ENCODE measurements at regions not wholly inside any gene's neighbourhood (a gene's known extent, or its start where the extent isn't known, plus 50 kb on each side); places are given as distances from the start of the nearest gene placed in this dataset.

DNA sequence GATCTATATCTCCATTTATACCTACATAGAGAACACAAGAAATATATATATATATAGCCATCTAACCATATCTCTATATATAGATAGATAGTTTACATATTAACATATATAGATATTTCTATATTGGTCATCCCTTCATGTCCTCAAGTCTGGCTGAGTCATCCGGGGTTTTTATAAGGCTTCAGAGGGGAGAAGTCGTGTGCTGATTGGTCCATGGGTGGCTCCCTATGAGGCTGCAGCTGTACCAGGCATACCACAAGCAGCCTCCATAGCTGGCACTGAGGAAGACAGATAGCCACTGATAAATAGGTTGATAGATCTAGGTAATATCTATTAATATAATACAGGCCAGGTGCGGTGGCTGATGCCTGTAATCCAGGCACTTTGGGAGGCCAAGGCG lies 618.3 kb upstream of the SETBP1 start:
- no peaks in the 10 kb centered on the region for H3K4me1 ChIP-seq
- in situ Hi-C loops (cut with MboI; ENCODE audit: low sequenced_read_pairs in 4 of 4) (no loop called here), intact Hi-C loops (cut with DNase I; ENCODE audit: low total_unique reads) (no loop called here)
- no peak overlapping the region for H3K27ac ChIP-seq
- DNase-seq (no peak), ATAC-seq (no peak)
- no peak for TF ChIP-seq POLR2A (IDR thresholded peaks at IDR 0.05)
- TF ChIP-seq, protein P1, sequence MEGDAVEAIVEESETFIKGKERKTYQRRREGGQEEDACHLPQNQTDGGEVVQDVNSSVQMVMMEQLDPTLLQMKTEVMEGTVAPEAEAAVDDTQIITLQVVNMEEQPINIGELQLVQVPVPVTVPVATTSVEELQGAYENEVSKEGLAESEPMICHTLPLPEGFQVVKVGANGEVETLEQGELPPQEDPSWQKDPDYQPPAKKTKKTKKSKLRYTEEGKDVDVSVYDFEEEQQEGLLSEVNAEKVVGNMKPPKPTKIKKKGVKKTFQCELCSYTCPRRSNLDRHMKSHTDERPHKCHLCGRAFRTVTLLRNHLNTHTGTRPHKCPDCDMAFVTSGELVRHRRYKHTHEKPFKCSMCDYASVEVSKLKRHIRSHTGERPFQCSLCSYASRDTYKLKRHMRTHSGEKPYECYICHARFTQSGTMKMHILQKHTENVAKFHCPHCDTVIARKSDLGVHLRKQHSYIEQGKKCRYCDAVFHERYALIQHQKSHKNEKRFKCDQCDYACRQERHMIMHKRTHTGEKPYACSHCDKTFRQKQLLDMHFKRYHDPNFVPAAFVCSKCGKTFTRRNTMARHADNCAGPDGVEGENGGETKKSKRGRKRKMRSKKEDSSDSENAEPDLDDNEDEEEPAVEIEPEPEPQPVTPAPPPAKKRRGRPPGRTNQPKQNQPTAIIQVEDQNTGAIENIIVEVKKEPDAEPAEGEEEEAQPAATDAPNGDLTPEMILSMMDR (IDR thresholded peaks at IDR 0.05 in 4 of 5, conservative IDR thresholded peaks at IDR 0.05 in 1 of 5): no peak
- H3K4me3 ChIP-seq: no peak overlapping the region
- H3K36me3 ChIP-seq: no peaks in the 10 kb centered on the region
- no peaks in the 10 kb centered on the region for H3K9me3 ChIP-seq
- H3K27me3 ChIP-seq: no peaks in the 10 kb centered on the region

DNA sequence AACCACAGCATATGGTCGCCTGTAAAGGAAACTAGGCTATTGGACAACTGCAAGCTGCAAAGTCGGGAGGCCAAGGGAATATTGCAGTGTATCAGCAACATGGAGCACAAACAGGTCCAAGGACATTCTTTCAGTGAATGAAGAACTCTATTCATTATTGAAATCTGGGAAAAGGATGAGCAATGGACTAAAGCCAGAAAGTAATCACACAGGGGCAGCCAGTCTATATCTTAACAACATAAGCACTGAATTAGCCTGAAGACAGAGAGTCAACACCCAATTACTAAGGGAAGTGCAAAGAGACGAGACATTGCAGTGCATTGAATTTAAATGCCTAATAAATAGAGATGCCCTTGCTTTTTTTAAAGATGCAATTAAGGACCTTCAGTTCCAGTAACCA lies 615.5 kb upstream of the SETBP1 start:
- no peaks in the 10 kb centered on the region for H3K27me3 ChIP-seq
- no peak overlapping the region for H3K4me3 ChIP-seq
- no peaks in the 10 kb centered on the region for H3K36me3 ChIP-seq
- DNase-seq: no peak
- no peaks in the 10 kb centered on the region for H3K9me3 ChIP-seq
- H3K4me1 ChIP-seq: no peaks in the 10 kb centered on the region
- intact Hi-C loops (cut with DNase I; ENCODE audit: low total_unique reads) (no loop called here), in situ Hi-C loops (cut with MboI; ENCODE audit: low sequenced_read_pairs in 4 of 4) (no loop called here)
- no peak for ATAC-seq
- TF ChIP-seq POLR2A (IDR thresholded peaks at IDR 0.05): no peak
- TF ChIP-seq, protein P1 (IDR thresholded peaks at IDR 0.05 in 4 of 5, conservative IDR thresholded peaks at IDR 0.05 in 1 of 5): no peak
- H3K27ac ChIP-seq: no peak overlapping the region

DNA sequence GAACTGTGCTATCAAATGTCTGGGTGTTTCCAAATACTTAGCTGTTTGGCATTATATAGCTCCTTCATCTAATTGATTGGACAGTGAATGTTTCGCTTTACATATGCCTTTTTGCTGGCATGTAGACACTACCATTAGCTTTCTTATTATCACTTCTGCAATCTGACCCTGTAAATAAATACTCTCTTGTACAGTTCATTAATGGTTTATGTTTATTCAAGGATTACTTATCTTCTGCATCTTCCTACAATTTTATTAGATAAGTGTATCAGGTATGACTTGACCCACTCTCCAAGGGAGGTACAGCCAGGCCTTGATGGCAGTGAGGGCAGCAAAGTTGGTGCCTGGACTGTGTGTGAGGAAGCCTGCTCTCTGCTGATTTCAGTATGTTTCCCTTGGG lies 614.1 kb upstream of the SETBP1 start:
- Histone ChIP-seq H3K36me3 (no peaks in the 10 kb centered on the region), H3K27ac (no peak overlapping the region), H3K4me1 (no peaks in the 10 kb centered on the region), H3K4me3 (no peak overlapping the region), H3K9me3 (no peaks in the 10 kb centered on the region), H3K27me3 (no peaks in the 10 kb centered on the region)
- intact Hi-C loops (cut with DNase I; ENCODE audit: low total_unique reads): no loop called here
- TF ChIP-seq POLR2A (IDR thresholded peaks at IDR 0.05): no peak
- TF ChIP-seq, protein P1 (IDR thresholded peaks at IDR 0.05 in 4 of 5, conservative IDR thresholded peaks at IDR 0.05 in 1 of 5): no peak
- in situ Hi-C loops (cut with MboI; ENCODE audit: low sequenced_read_pairs in 4 of 4): no loop called here
- DNase-seq (no peak), ATAC-seq (no peak)

DNA sequence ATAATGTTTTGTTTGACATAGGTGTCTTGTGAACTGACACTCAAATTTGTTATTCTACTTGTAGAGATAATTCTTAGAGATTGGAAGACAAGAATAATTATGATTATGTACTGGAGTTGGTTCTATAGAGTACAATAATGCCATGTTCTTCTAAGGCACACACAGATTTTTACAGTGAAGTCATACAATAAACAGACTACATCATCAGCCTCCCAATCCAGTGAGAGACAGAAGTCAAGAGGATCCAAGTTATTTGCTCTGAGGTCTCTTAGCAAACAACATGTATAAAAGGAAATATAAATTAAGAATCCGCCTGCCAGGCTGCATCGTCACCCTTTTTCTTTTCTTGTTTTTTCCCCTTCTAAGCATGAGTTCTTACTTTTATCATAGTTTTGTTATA lies 613.5 kb upstream of the SETBP1 start:
- H3K4me1 ChIP-seq: no peaks in the 10 kb centered on the region
- ATAC-seq: no peak
- no peak for DNase-seq
- no peak overlapping the region for H3K4me3 ChIP-seq
- H3K27ac ChIP-seq: no peak overlapping the region
- intact Hi-C loops (cut with DNase I; ENCODE audit: low total_unique reads) (no loop called here), in situ Hi-C loops (cut with MboI; ENCODE audit: low sequenced_read_pairs in 4 of 4) (no loop called here)
- H3K27me3 ChIP-seq: no peaks in the 10 kb centered on the region
- TF ChIP-seq POLR2A (IDR thresholded peaks at IDR 0.05): no peak
- TF ChIP-seq, protein P1 (IDR thresholded peaks at IDR 0.05 in 4 of 5, conservative IDR thresholded peaks at IDR 0.05 in 1 of 5): no peak
- H3K36me3 ChIP-seq: no peaks in the 10 kb centered on the region
- H3K9me3 ChIP-seq: no peaks in the 10 kb centered on the region

DNA sequence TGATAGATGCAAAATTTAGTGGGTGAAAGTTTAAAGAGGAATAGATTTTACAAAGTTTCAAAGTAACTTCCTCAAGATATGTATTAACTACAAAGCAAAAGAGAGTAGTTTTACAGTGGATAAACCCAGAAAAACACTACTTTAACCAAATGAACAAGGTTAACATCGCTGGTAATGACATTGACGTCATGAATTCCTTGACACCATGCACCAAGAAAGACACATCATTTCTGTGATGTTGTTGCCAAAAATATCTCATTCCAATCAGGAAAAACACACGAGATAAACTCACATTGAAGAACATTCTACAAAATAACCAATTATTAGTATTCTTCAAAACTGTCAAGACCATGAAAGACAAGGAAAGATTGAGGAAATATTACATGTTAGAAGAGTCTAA lies 605.6 kb upstream of the SETBP1 start:
- H3K27me3 ChIP-seq: no peaks in the 10 kb centered on the region
- H3K9me3 ChIP-seq: no peaks in the 10 kb centered on the region
- no peak for ATAC-seq
- in situ Hi-C loops (cut with MboI; ENCODE audit: low sequenced_read_pairs in 4 of 4) (no loop called here), intact Hi-C loops (cut with DNase I; ENCODE audit: low total_unique reads) (no loop called here)
- DNase-seq: no peak
- TF ChIP-seq, protein P1 (IDR thresholded peaks at IDR 0.05 in 4 of 5, conservative IDR thresholded peaks at IDR 0.05 in 1 of 5): no peak
- TF ChIP-seq POLR2A (IDR thresholded peaks at IDR 0.05): no peak
- H3K4me1 ChIP-seq: no peaks in the 10 kb centered on the region
- no peak overlapping the region for H3K4me3 ChIP-seq
- H3K36me3 ChIP-seq: no peaks in the 10 kb centered on the region
- H3K27ac ChIP-seq: no peak overlapping the region
